Loucy (cell line): ENCODE measurements at regions not wholly inside any gene's neighbourhood (a gene's known extent, or its start where the extent isn't known, plus 50 kb on each side); places are given as distances from the start of the nearest gene placed in this dataset.

Experiments used
- H2AFZ ChIP-seq: fragments of 200-600 bp; sonication (generic); 2 replicates; pipeline ENCODE4 v1.6.0; 2016; ENCODE audit warnings: antibody characterized with exemption, mild to moderate bottlenecking, low read length, moderate library complexity
- H3F3A ChIP-seq: fragments of 200-600 bp; 2 replicates; pipeline ENCODE4 v1.6.0; 2016; ENCODE audit warnings: antibody characterized with exemption, low read depth, mild to moderate bottlenecking
- H3K27me3 ChIP-seq: fragments of 200-600 bp; sonication (generic); 2 replicates; pipeline ENCODE4 v1.6.1; 2014; ENCODE audit warnings: low read length, mild to moderate bottlenecking; ENCODE audit not compliant: insufficient read depth, poor library complexity, severe bottlenecking
- H3K36me3 ChIP-seq: fragments of 200-600 bp; sonication (generic); 2 replicates; pipeline ENCODE4 v1.6.1; 2016; ENCODE audit warnings: low read length; ENCODE audit not compliant: insufficient read depth
- H3K4me1 ChIP-seq: fragments of 200-600 bp; sonication (generic); 2 replicates; pipeline ENCODE4 v1.5.1; 2014; ENCODE audit warnings: low read length, mild to moderate bottlenecking; ENCODE audit not compliant: insufficient read depth, poor library complexity, severe bottlenecking
- H3K4me2 ChIP-seq: fragments of 200-600 bp; sonication (generic); 2 replicates; pipeline ENCODE4 v1.6.0; 2014; ENCODE audit warnings: antibody characterized with exemption, low read length, low read depth, mild to moderate bottlenecking; ENCODE audit not compliant: poor library complexity, severe bottlenecking
- H3K4me3 ChIP-seq: fragments of 200-600 bp; sonication (generic); 2 replicates; pipeline ENCODE4 v1.5.1; 2014; ENCODE audit warnings: low read length, mild to moderate bottlenecking, mixed read lengths; ENCODE audit not compliant: poor library complexity, severe bottlenecking
- H3K79me2 ChIP-seq: fragments of 200-600 bp; sonication (generic); 2 replicates; pipeline ENCODE4 v1.6.1; 2014; ENCODE audit warnings: low read length; ENCODE audit not compliant: insufficient read depth
- H3K9ac ChIP-seq: fragments of 200-600 bp; sonication (generic); 2 replicates; pipeline ENCODE4 v1.6.0; 2014; ENCODE audit warnings: mild to moderate bottlenecking, low read depth, low read length, moderate library complexity; ENCODE audit not compliant: poor library complexity, severe bottlenecking
- H3K9me2 ChIP-seq: fragments of 200-600 bp; sonication (generic); replicated peaks from 2 replicates; pipeline ENCODE4 v1.6.1; 2016; ENCODE audit warnings: low read depth, low read length, mixed read lengths
- H3K9me3 ChIP-seq: fragments of 200-600 bp; sonication (generic); 2 replicates; pipeline ENCODE4 v1.6.1; 2014; ENCODE audit warnings: mild to moderate bottlenecking, antibody characterized with exemption, low read length, low read depth; ENCODE audit not compliant: insufficient read depth
- H4K20me1 ChIP-seq: fragments of 200-600 bp; sonication (generic); 2 replicates; pipeline ENCODE4 v1.6.0; 2014; ENCODE audit warnings: antibody characterized with exemption, low read length, mild to moderate bottlenecking; ENCODE audit not compliant: insufficient read depth, poor library complexity, severe bottlenecking
- CTCF ChIP-seq: fragments of 200-600 bp; sonication (generic); conservative IDR thresholded peaks from 2 replicates; pipeline ENCODE4 v1.5.1; 2014; ENCODE audit warnings: mild to moderate bottlenecking, antibody characterized with exemption, low read length
- EZH2phosphoT487 ChIP-seq: fragments of 200-600 bp; IDR thresholded peaks from 2 replicates; pipeline ENCODE4 v1.6.1; 2018; ENCODE audit warnings: antibody characterized with exemption, mild to moderate bottlenecking, moderate library complexity, borderline replicate concordance

DNA sequence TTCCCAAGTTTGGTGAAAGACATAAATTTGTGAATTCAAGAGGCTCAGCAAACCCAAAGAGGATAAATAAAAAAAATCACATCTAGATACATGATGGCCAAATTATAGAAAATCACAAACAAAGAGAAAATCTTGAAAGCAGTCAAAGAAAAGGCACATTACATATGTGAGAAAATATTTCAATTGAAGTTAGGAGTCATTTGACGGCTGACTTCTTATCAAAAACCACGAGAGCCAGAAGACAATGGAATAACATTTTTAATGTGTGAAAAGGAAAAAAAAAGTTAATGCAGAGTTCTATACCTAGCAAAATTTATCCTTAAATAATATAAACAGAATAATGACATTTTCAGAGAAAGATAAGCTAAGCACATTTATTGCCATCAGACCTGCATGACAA, 307.0 kb downstream of the C12orf75 start:
- Histone ChIP-seq H3K4me1 (no peaks in the 10 kb centered on the region), H3K9ac (no peak overlapping the region), H3K27me3 (no peaks in the 10 kb centered on the region), H2AFZ (no peak overlapping the region), H3K79me2 (no peaks in the 10 kb centered on the region), H3F3A (no peaks in the 10 kb centered on the region), H4K20me1 (no peaks in the 10 kb centered on the region), H3K4me3 (no peak overlapping the region), H3K9me3 (no peaks in the 10 kb centered on the region), H3K9me2 (no peaks in the 10 kb centered on the region), H3K4me2 (no peak overlapping the region), H3K36me3 (no peaks in the 10 kb centered on the region)
- no peak for TF ChIP-seq CTCF

DNA sequence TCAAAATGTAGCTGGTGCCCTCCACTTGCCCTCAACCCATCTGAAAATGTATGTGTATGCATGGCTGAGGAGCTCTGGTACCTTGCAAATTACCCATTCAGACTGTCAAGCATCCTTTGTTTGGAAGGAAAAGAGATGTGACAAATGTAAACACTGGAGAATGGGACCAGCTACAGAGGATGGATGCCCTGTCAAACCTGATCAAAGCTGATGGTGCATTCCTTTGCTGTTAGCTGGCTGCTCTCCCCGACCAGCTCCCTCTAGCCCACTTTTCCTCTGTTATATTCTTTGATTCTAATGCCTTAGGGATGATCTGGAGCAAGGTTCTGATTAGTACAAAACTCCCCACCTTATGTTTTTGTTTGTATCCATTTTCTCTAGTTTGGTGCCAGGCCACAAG, 310.3 kb downstream of the C12orf75 start:
- TF ChIP-seq EZH2phosphoT487 (no peak), CTCF (no peak)
- no peaks in the 10 kb centered on the region for H3K4me1 ChIP-seq
- no peaks in the 10 kb centered on the region for H3K27me3 ChIP-seq
- H2AFZ ChIP-seq = no peak overlapping the region
- no peaks in the 10 kb centered on the region for H3K79me2 ChIP-seq
- no peaks in the 10 kb centered on the region for H3K9me3 ChIP-seq
- H3K9ac ChIP-seq = no peak overlapping the region
- H3K36me3 ChIP-seq = no peaks in the 10 kb centered on the region
- no peaks in the 10 kb centered on the region for H4K20me1 ChIP-seq
- no peak overlapping the region for H3K4me2 ChIP-seq
- H3F3A ChIP-seq = no peaks in the 10 kb centered on the region
- no peaks in the 10 kb centered on the region for H3K9me2 ChIP-seq
- no peak overlapping the region for H3K4me3 ChIP-seq

- Histone ChIP-seq H3K9me3 (no peaks in the 10 kb centered on the region), H3F3A (no peaks in the 10 kb centered on the region), H3K36me3 (no peaks in the 10 kb centered on the region), H3K9me2 (no peaks in the 10 kb centered on the region), H3K27me3 (no peaks in the 10 kb centered on the region), H2AFZ (no peak overlapping the region), H3K4me3 (no peak overlapping the region), H3K9ac (no peak overlapping the region), H3K79me2 (no peaks in the 10 kb centered on the region), H4K20me1 (no peaks in the 10 kb centered on the region), H3K4me1 (no peaks in the 10 kb centered on the region), H3K4me2 (no peak overlapping the region)
- no peak for TF ChIP-seq EZH2phosphoT487
Measured at GRCh38 chr12:105641749-105642148, 311.3 kb downstream of the C12orf75 start.

DNA sequence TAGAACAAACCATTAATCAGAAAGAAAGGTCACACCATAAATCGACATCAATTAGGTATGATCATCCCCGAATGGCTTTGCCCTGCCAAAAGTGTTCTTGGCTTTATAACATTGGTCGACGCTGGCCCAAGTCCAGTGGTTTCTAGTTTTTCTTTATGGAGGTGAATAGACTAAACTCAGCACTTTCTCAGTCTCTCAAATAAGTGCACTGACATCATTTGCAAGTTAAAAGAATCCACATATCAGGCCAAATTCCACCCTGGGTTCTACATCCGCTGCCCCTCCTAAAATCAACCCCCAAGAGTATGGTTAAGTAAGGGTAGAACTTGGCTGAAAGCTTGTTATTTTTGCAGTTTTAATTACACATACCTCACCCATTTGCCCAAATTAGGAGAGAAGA, 314.3 kb downstream of the C12orf75 start:
- Histone ChIP-seq H3F3A (no peaks in the 10 kb centered on the region), H3K4me1 (no peaks in the 10 kb centered on the region), H3K9me2 (no peaks in the 10 kb centered on the region), H3K4me2 (no peak overlapping the region), H4K20me1 (no peaks in the 10 kb centered on the region), H2AFZ (no peak overlapping the region), H3K9me3 (no peaks in the 10 kb centered on the region), H3K9ac (no peak overlapping the region), H3K36me3 (no peaks in the 10 kb centered on the region), H3K4me3 (no peak overlapping the region), H3K27me3 (no peaks in the 10 kb centered on the region), H3K79me2 (no peaks in the 10 kb centered on the region)
- TF ChIP-seq EZH2phosphoT487 = no peak
- TF ChIP-seq CTCF = no peak
